Kidney tubule cell (primary cell): ENCODE measurements at regions not wholly inside any gene's neighbourhood (a gene's known extent, or its start where the extent isn't known, plus 50 kb on each side); places are given as distances from the start of the nearest gene placed in this dataset.

ENCODE experiments used
- DNase-seq: peaks from one replicate; pipeline ENCODE4 v3.0.0-alpha.2; 2018; ENCODE audit warnings: low spot score

DNA sequence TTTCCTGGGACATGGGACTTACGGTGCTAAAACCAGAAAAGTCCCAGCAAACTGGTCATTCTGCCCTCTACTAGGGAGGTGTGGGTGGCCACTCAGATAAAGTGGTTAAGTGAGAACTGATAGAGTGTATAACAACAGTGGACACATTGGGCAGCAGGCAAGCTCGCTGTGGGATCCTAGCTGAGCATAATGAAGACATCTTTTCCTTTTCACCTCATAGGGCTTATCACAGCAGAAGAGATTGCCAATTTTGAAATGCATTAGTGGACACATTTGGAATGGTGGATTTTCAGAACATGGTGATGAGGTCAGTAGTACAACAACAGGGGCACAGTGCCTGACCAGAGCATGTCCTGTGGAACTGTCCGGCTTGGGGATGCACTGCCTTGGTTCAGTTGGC, 477.1 kb upstream of the KIF2A start:
- DNase-seq = no peak

DNA sequence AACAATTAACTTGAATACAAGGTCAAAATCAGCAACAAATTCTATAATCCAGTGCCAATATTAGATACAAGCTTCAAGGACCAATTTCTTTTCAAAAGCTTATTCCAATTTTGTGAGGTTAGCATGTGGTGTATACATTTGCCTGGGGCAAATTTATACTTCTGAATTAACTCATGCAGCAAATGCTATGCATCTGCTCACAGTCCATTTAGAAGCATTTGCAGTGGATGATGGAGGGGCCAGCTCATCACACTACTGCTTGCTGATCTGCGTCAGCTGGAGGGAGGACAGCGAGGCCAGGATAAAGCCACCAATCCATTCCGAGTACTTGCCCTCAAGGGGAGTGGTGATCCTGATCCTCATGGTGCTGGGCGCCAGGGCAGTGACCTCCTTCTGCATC, 474.3 kb upstream of the KIF2A start:
- DNase-seq = no peak

- no peak for DNase-seq
These were observed 468.2 kb upstream of the KIF2A start for GRCh38 chr5:61837788-61838187.

GRCh38 chr5:61840361-61840760, 465.6 kb upstream of the KIF2A start:
- peak; percentile 70 for DNase-seq

- DNase-seq = no peak
These were observed 463.2 kb upstream of the KIF2A start for GRCh38 chr5:61842840-61843239.

- no peak for DNase-seq
These were observed 455.3 kb upstream of the KIF2A start for GRCh38 chr5:61850696-61851095.

DNA sequence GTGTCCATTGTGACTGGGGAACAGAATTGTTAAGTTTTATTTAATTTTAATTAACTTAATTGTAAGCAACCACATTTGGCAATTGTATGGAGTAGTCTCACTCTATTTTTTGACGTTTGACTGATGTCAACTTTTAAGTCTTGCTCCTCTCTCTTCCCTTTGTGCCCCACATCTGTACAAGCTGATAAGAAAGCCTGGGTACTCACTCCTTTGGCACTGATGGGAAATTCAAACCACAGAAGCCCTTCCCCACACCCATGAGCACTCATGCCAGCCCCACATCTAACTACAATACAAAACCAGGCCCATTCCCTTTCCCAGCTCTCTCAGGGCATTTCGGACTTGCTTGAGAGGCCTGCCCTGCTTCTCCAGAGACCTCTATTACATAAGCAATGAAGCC, 451.5 kb upstream of the KIF2A start:
- no peak for DNase-seq

GRCh38 chr5:61860978-61861377, 445.0 kb upstream of the KIF2A start:
- DNase-seq = no peak

- peak; percentile 87 for DNase-seq
These were observed 439.1 kb upstream of the KIF2A start for GRCh38 chr5:61866930-61867329.

GRCh38 chr5:61869333-61869732, 436.7 kb upstream of the KIF2A start:
- no peak for DNase-seq

DNA sequence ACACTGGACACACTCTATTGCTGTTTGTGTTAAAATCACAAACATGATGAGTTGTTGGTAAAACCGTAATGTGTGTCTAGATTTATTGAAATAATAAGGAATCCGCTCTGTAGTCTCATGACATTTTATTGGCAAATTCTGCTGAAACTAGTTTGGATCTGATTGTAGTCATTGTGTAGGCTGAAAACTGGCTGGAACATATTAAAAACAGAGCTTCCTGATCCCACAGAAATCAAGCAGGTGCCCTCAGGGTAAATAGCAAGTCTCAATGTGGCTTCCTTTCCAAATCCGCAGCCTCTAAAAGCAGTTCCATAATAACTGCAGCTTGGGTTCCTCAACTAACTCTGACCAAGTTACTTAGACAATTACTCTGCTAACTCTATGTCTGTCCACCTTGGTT, 427.5 kb upstream of the KIF2A start:
- no peak for DNase-seq

- DNase-seq = peak; percentile 87
These were observed 424.1 kb upstream of the KIF2A start for GRCh38 chr5:61881821-61882487.

GRCh38 chr5:61882901-61883500, 423.0 kb upstream of the KIF2A start:
- no peak for DNase-seq

GRCh38 chr5:61884252-61884855, 421.7 kb upstream of the KIF2A start:
- DNase-seq = peak; percentile 92

DNA sequence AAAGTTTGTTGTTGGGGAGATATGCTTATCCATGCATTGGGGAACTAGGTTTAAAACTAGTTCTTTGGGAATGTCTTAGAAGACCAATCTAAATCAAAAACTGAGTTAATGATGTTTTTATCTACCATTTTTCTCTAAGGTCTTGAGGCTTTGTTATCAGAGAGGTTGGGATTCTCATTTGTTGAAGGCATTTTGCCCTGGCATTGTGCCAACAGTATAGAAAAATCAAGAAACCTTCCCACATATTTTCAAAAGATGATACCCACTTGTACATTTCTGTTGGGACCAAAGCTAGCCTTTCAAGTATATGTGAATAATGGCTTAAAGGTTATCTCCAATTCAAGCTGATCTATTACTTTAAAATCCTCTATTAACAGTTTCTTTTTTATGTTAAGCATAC, 419.8 kb upstream of the KIF2A start:
- DNase-seq = no peak

DNA sequence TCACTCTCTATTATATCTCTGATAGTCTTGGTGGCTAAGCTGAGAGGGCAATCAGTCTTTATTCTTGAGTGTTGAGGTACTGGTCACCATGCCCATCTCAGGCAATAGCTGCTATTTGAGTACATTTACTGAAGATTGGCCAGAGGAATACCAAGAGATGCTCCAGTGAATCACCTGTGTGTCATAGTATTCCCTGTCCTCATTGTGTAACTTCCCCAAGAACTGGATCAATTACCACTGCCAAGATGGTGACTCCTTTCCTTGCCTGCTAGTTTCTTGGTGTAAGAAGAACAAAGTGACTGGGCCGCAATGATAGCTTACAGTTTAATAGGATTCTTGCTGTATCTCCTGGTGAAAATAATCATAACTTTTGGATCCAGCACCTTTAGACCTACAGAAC, 418.7 kb upstream of the KIF2A start:
- peak; percentile 51 for DNase-seq

DNA sequence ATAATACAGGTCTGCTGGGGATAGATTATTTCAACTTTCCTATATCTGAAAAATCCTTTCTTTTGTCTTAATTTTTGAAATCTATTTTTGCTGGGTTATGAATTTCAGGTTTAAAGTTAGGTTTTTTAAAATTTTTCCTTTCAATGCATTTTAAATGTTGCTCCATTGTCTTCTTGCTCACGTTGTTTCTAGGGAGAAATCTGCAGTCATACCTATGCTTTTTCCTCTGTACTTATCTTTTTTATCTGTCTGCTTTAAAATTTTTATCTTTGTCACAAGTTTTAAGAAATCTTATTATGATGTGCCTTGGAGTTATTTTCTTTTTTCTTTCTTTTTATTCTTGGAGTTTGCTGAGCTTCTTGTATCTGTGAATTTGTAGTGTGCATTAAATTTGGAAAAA, 412.0 kb upstream of the KIF2A start:
- no peak for DNase-seq

DNA sequence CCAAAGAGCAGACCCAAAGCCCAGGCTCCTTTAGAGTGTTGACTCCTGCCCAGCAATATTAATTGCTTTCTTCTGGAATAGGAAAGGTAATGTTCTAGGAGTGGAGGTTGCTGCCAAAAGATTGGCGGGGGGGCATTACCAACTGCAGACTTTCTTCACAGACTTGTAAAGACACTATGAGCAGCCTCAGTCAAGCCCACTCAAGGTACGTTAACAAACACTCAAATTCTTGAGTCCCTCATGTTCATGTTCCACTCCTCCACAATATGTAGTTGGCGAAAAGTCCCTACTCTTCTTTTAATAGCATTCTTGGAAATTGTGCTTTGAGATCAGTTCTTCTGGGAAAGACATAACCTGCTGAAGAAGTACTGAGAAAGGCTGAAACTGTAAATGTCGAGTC, 409.2 kb upstream of the KIF2A start:
- no peak for DNase-seq

GRCh38 chr5:61897251-61897650, 408.8 kb upstream of the KIF2A start:
- DNase-seq = no peak

- DNase-seq = no peak
These were observed 404.0 kb upstream of the KIF2A start for GRCh38 chr5:61901997-61902396.

- DNase-seq = no peak
These were observed 401.3 kb upstream of the KIF2A start for GRCh38 chr5:61904730-61905129.

- DNase-seq = no peak
These were observed 400.4 kb upstream of the KIF2A start for GRCh38 chr5:61905613-61906012.

DNA sequence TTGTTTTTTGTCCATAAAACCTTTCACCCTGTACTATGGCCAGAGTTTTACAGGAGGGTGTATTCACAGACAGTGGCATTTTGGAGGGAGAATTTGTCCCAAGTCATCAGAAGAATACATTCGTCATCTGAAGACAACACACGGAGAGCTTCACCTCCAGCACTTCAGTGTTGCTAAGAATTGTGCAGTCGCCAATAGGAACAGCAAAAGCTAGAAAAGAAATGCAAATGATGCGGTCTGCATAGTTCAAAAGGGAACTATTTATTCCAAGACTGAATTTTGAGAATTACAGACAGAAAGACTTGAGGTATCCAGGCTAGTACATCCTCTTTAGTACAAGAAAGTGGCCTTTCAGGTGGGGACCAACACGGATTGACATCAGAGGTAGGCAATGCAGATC, 399.2 kb upstream of the KIF2A start:
- DNase-seq = no peak

- DNase-seq = no peak
These were observed 398.0 kb upstream of the KIF2A start for GRCh38 chr5:61907995-61908394.
